Hepatocyte (in vitro differentiated cells): ENCODE measurements at regions not wholly inside any gene's neighbourhood (a gene's known extent, or its start where the extent isn't known, plus 50 kb on each side); places are given as distances from the start of the nearest gene placed in this dataset.

Source experiments
- EZH2 ChIP-seq: fragments of 200-600 bp; sonication (generic); IDR thresholded peaks from 2 replicates; pipeline ENCODE4 v1.6.1; 2016; ENCODE audit warnings: antibody characterized with exemption, mild to moderate bottlenecking, borderline replicate concordance
- TF ChIP-seq, protein P1 (sequence below): fragments of 200-600 bp; sonication (generic); IDR thresholded peaks from 2 replicates; pipeline ENCODE4 v1.5.1; 2016; ENCODE audit warnings: antibody characterized with exemption, mild to moderate bottlenecking; ENCODE audit not compliant: poor library complexity

DNA sequence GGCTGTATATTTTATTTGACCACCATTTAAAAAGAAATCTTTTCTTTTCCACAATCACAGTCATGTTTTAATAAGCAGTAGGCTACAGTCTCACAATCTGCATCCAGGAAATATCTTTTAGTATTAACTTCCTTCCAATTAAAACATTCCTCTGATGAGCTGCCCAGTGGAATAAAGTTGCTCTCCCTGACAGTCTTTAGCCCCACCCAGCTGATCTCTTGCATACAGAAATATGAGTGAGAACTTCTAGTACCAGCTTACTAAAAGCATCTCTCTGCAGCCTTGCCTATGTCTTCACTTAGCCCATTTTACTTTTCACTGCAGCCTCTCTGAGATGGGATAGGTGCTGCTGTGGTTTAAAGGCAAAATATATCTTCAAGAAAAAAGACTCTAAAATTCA is 143.4 kb upstream of the ANO3 start:
- TF ChIP-seq, protein P1, sequence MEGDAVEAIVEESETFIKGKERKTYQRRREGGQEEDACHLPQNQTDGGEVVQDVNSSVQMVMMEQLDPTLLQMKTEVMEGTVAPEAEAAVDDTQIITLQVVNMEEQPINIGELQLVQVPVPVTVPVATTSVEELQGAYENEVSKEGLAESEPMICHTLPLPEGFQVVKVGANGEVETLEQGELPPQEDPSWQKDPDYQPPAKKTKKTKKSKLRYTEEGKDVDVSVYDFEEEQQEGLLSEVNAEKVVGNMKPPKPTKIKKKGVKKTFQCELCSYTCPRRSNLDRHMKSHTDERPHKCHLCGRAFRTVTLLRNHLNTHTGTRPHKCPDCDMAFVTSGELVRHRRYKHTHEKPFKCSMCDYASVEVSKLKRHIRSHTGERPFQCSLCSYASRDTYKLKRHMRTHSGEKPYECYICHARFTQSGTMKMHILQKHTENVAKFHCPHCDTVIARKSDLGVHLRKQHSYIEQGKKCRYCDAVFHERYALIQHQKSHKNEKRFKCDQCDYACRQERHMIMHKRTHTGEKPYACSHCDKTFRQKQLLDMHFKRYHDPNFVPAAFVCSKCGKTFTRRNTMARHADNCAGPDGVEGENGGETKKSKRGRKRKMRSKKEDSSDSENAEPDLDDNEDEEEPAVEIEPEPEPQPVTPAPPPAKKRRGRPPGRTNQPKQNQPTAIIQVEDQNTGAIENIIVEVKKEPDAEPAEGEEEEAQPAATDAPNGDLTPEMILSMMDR: no peak
- TF ChIP-seq EZH2: no peak
